ENCODE measurements at regions not wholly inside any gene's neighbourhood (a gene's known extent, or its start where the extent isn't known, plus 50 kb on each side); places are given as distances from the start of the nearest gene placed in this dataset.

- Histone ChIP-seq H3K9me3 (ENCODE audit: control insufficient read depth, insufficient read depth, low read depth, low read length) (no peaks in the 10 kb centered on the region), H3K27me3 (ENCODE audit: control insufficient read depth, insufficient read depth, low read length) (no peaks in the 10 kb centered on the region), H3K4me1 (ENCODE audit: control insufficient read depth, insufficient read depth, low read length) (no peaks in the 10 kb centered on the region), H3K36me3 (ENCODE audit: control insufficient read depth, insufficient read depth, low read length) (no peaks in the 10 kb centered on the region), H3K27ac (ENCODE audit: low read length) (no peak overlapping the region), H3K4me3 (ENCODE audit: low read depth in 2 of 2, low read length in 2 of 2) (no peak overlapping the region)
- ATAC-seq (no peak), DNase-seq (ENCODE audit: low read depth, low spot score) (no peak)
- in situ Hi-C loops (cut with HindIII; ENCODE audit: low pct_unique_long_range_greater_than_20kb, low sequenced_read_pairs) = no loop called here
- no peak for TF ChIP-seq TCF7L2 (IDR thresholded peaks at IDR 0.05; ENCODE audit: low read depth, low read length)
- TF ChIP-seq CTCF (IDR thresholded peaks at IDR 0.05) = no peak
- TF ChIP-seq REST (IDR thresholded peaks at IDR 0.05; ENCODE audit: insufficient read depth in 1 of 2, low read depth in 2 of 2, low read length in 1 of 2) = no peak
- TF ChIP-seq POLR2AphosphoS5 (IDR thresholded peaks at IDR 0.05; ENCODE audit: low read depth, low read length) = no peak
- TF ChIP-seq SIN3A (IDR thresholded peaks at IDR 0.05; ENCODE audit: borderline replicate concordance, insufficient read depth, low read depth, low read length) = no peak
- no TSS peak for BruUV-seq (replicated peaks)
- intact Hi-C loops (cut with micrococcal nuclease; ENCODE audit: unreplicated experiment) = no loop called here
- CTCF ChIA-PET = no interaction called here
- POLR2A ChIA-PET = no interaction called here
These were observed 127.7 kb upstream of the EPHA3 start for GRCh38 chr3:88979760-88980159.

- Histone ChIP-seq H3K27me3 (ENCODE audit: control insufficient read depth, insufficient read depth, low read length) (no peaks in the 10 kb centered on the region), H3K4me1 (ENCODE audit: control insufficient read depth, insufficient read depth, low read length) (no peaks in the 10 kb centered on the region), H3K9me3 (ENCODE audit: control insufficient read depth, insufficient read depth, low read depth, low read length) (no peaks in the 10 kb centered on the region), H3K4me3 (ENCODE audit: low read depth in 2 of 2, low read length in 2 of 2) (no peak overlapping the region), H3K36me3 (ENCODE audit: control insufficient read depth, insufficient read depth, low read length) (no peaks in the 10 kb centered on the region), H3K27ac (ENCODE audit: low read length) (no peak overlapping the region)
- TF ChIP-seq POLR2AphosphoS5 (IDR thresholded peaks at IDR 0.05; ENCODE audit: low read depth, low read length) (no peak), TCF7L2 (IDR thresholded peaks at IDR 0.05; ENCODE audit: low read depth, low read length) (no peak), CTCF (IDR thresholded peaks at IDR 0.05) (no peak), REST (IDR thresholded peaks at IDR 0.05; ENCODE audit: insufficient read depth in 1 of 2, low read depth in 2 of 2, low read length in 1 of 2) (no peak), SIN3A (IDR thresholded peaks at IDR 0.05; ENCODE audit: borderline replicate concordance, insufficient read depth, low read depth, low read length) (no peak)
- ATAC-seq (no peak), DNase-seq (ENCODE audit: low read depth, low spot score) (no peak)
- CTCF ChIA-PET = no interaction called here
- BruUV-seq (replicated peaks) = no TSS peak
- POLR2A ChIA-PET = no interaction called here
- in situ Hi-C loops (cut with HindIII; ENCODE audit: low pct_unique_long_range_greater_than_20kb, low sequenced_read_pairs) = no loop called here
- intact Hi-C loops (cut with micrococcal nuclease; ENCODE audit: unreplicated experiment) = no loop called here
These were observed 124.0 kb upstream of the EPHA3 start for GRCh38 chr3:88983458-88983857.

Measured in Panc1 (cell line).